ENCODE measurements at regions not wholly inside any gene's neighbourhood (a gene's known extent, or its start where the extent isn't known, plus 50 kb on each side); places are given as distances from the start of the nearest gene placed in this dataset.

DNA sequence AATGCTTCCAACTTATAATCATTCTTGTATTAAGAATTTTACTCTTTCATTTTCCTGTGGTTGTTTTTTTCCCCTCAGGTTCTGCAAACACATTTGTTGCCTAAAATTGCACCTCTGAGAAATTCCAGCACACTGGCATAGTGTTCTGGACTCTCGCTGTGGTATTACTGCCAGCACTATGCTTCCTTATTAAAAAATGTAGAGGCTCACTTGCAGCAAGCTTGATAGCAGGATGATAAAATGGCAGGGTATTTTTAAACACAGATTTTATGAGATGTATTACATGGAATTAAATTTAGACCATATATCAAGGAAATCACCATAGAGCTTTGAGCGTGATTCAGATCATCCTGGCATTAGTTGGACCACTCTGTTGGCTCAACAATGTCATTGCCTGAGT lies 416.7 kb upstream of the AKR1E2 start:
- ATAC-seq (no peak), DNase-seq (ENCODE audit: extremely low read depth in 1 of 4, low spot score in 3 of 4) (no peak), FAIRE-seq (no peak)
- H3K27ac ChIP-seq (ENCODE audit: extremely low read depth, low read depth, low read length), result no peak overlapping the region
- H2AFZ ChIP-seq (ENCODE audit: low read depth, low read length), result no peak overlapping the region
- no peaks in the 10 kb centered on the region for H3K9me3 ChIP-seq (replicated peaks; ENCODE audit: control insufficient read depth, insufficient read depth, low read depth, low read length)
- ChIA-PET CTCF (ENCODE audit: low intra/inter-chr PET ratio) (no interaction called here), POLR2A (no interaction called here)
- 0% methylated on average over 2 of the region's 2 CpGs for WGBS (ENCODE audit: insufficient coverage, low coverage, missing lambda C conversion rate)
- no peak overlapping the region for H3K4me2 ChIP-seq (ENCODE audit: insufficient read depth, low read length)
- H4K20me1 ChIP-seq (replicated peaks; ENCODE audit: control insufficient read depth, insufficient read depth, low read length), result no peaks in the 10 kb centered on the region
- no peaks in the 10 kb centered on the region for H3K4me1 ChIP-seq (replicated peaks in 1 of 2; ENCODE audit: control insufficient read depth in 2 of 2, insufficient read depth in 2 of 2, low read length in 2 of 2)
- no peaks in the 10 kb centered on the region for H3K9me1 ChIP-seq (ENCODE audit: control insufficient read depth, insufficient read depth, low read length)
- in situ Hi-C loops (cut with MboI), result no loop called here
- no peaks in the 10 kb centered on the region for H3K79me2 ChIP-seq (ENCODE audit: control insufficient read depth, insufficient read depth, low read length)
- H3K27me3 ChIP-seq (ENCODE audit: control insufficient read depth in 2 of 2, insufficient read depth in 2 of 2, low read length in 2 of 2), result no peaks in the 10 kb centered on the region; a peak in 1 of 5 replicates
- no peak overlapping the region for H3K4me3 ChIP-seq
- no TSS peak for BruUV-seq (replicated peaks)
- H3K9ac ChIP-seq (ENCODE audit: insufficient read depth in 1 of 2, low read depth in 2 of 2, low read length in 2 of 2), result no peak overlapping the region
- intact Hi-C loops (cut with micrococcal nuclease), result no loop called here
- H3K36me3 ChIP-seq (ENCODE audit: control insufficient read depth, insufficient read depth, low read length), result no peaks in the 10 kb centered on the region
- TF ChIP-seq, protein P1, sequence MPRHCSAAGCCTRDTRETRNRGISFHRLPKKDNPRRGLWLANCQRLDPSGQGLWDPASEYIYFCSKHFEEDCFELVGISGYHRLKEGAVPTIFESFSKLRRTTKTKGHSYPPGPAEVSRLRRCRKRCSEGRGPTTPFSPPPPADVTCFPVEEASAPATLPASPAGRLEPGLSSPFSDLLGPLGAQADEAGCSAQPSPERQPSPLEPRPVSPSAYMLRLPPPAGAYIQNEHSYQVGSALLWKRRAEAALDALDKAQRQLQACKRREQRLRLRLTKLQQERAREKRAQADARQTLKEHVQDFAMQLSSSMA (CRISPR knock-in tag; IDR thresholded peaks at IDR 0.05), result no peak
- no peak for TF ChIP-seq ZNF699 (CRISPR knock-in tag; IDR thresholded peaks at IDR 0.05; ENCODE audit: insufficient replicate concordance)
- TF ChIP-seq ZNF609 (CRISPR knock-in tag; IDR thresholded peaks at IDR 0.05; ENCODE audit: borderline replicate concordance), result no peak
- TF ChIP-seq NCOA2 (IDR thresholded peaks at IDR 0.05; ENCODE audit: partially characterized antibody in 2 of 2), result no peak
- no peak for TF ChIP-seq FOXM1 (IDR thresholded peaks at IDR 0.05; ENCODE audit: low read depth)
- no peak for TF ChIP-seq FOXM1 (CRISPR knock-in tag; IDR thresholded peaks at IDR 0.05; ENCODE audit: low read depth)
- no peak for TF ChIP-seq RAD21 (CRISPR knock-in tag; conservative IDR thresholded peaks at IDR 0.05 in 1 of 2, IDR thresholded peaks at IDR 0.05 in 1 of 2)
- no peak for TF ChIP-seq SAP30 (IDR thresholded peaks at IDR 0.05; ENCODE audit: borderline replicate concordance, insufficient read depth, low read depth, low read length, poor library complexity, severe bottlenecking)
- TF ChIP-seq, protein P2, sequence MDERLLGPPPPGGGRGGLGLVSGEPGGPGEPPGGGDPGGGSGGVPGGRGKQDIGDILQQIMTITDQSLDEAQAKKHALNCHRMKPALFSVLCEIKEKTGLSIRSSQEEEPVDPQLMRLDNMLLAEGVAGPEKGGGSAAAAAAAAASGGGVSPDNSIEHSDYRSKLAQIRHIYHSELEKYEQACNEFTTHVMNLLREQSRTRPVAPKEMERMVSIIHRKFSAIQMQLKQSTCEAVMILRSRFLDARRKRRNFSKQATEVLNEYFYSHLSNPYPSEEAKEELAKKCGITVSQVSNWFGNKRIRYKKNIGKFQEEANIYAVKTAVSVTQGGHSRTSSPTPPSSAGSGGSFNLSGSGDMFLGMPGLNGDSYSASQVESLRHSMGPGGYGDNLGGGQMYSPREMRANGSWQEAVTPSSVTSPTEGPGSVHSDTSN (CRISPR knock-in tag; IDR thresholded peaks at IDR 0.05; ENCODE audit: low read depth), result no peak
- TF ChIP-seq, protein P2 (tag; conservative IDR thresholded peaks at IDR 0.05; ENCODE audit: low read depth), result no peak
- no peak for TF ChIP-seq MEIS2 (IDR thresholded peaks at IDR 0.05; ENCODE audit: partially characterized antibody)
- TF ChIP-seq SNIP1 (IDR thresholded peaks at IDR 0.05; ENCODE audit: low read depth), result no peak

Measured in K562 (cell line).